AG08395 (cell line): ENCODE measurements at regions not wholly inside any gene's neighbourhood (a gene's known extent, or its start where the extent isn't known, plus 50 kb on each side); places are given as distances from the start of the nearest gene placed in this dataset.

Source experiments
- DNase-seq: peaks from one replicate; pipeline ENCODE4 v3.0.0; 2012; ENCODE audit warnings: mixed read lengths, low spot score

- no peak for DNase-seq
Observed at GRCh38 chr7:41910940-41911600, 208.2 kb upstream of the INHBA start.

- DNase-seq, result no peak
Observed at GRCh38 chr7:41907444-41907843, 204.6 kb upstream of the INHBA start.

- DNase-seq, result no peak
Observed at GRCh38 chr7:41900532-41900931, 197.6 kb upstream of the INHBA start.

- DNase-seq, result no peak
Observed at GRCh38 chr7:41899823-41900433, 197.0 kb upstream of the INHBA start.

GRCh38 chr7:41893656-41894055, 190.8 kb upstream of the INHBA start:
- no peak for DNase-seq

- DNase-seq, result no peak
Observed at GRCh38 chr7:41892356-41893100, 189.6 kb upstream of the INHBA start.

- DNase-seq, result no peak
Observed at GRCh38 chr7:41891950-41892349, 189.1 kb upstream of the INHBA start.

GRCh38 chr7:41890631-41891274, 187.9 kb upstream of the INHBA start:
- no peak for DNase-seq

GRCh38 chr7:41889472-41889871, 186.6 kb upstream of the INHBA start:
- no peak for DNase-seq

- DNase-seq, result no peak
Observed at GRCh38 chr7:41889040-41889439, 186.2 kb upstream of the INHBA start.

GRCh38 chr7:41887416-41887815, 184.5 kb upstream of the INHBA start:
- no peak for DNase-seq

- DNase-seq, result peak; percentile 92
Observed at GRCh38 chr7:41886901-41887311, 184.0 kb upstream of the INHBA start.

GRCh38 chr7:41886262-41886900, 183.5 kb upstream of the INHBA start:
- DNase-seq, result peak; percentile 84

GRCh38 chr7:41885748-41886147, 182.9 kb upstream of the INHBA start:
- DNase-seq, result no peak

GRCh38 chr7:41885078-41885477, 182.2 kb upstream of the INHBA start:
- DNase-seq, result no peak

- no peak for DNase-seq
Observed at GRCh38 chr7:41882745-41883420, 180.0 kb upstream of the INHBA start.

- no peak for DNase-seq
Observed at GRCh38 chr7:41882256-41882655, 179.4 kb upstream of the INHBA start.

- DNase-seq, result no peak
Observed at GRCh38 chr7:41881331-41882130, 178.6 kb upstream of the INHBA start.

GRCh38 chr7:41880107-41880506, 177.2 kb upstream of the INHBA start:
- DNase-seq, result peak; percentile 92

GRCh38 chr7:41879403-41879802, 176.5 kb upstream of the INHBA start:
- no peak for DNase-seq
